ENCODE measurements at regions not wholly inside any gene's neighbourhood (a gene's known extent, or its start where the extent isn't known, plus 50 kb on each side); places are given as distances from the start of the nearest gene placed in this dataset.

- FAIRE-seq, result no peak
Observed at GRCh38 chr11:86726118-86726753, 53.8 kb upstream of the ME3 start.

- no peak for FAIRE-seq
Observed at GRCh38 chr11:86724137-86724536, 51.7 kb upstream of the ME3 start.

- no peak for FAIRE-seq
Observed at GRCh38 chr11:86723281-86723680, 50.9 kb upstream of the ME3 start.

- FAIRE-seq, result no peak
Observed at GRCh38 chr11:86722748-86723147, 50.3 kb upstream of the ME3 start.

All from islet of Langerhans (tissue), 1 donor.